ENCODE measurements at regions not wholly inside any gene's neighbourhood (a gene's known extent, or its start where the extent isn't known, plus 50 kb on each side); places are given as distances from the start of the nearest gene placed in this dataset.

GRCh38 chr3:137222736-137223225 lies 265.0 kb downstream of the IL20RB start:
- no peak for DNase-seq (ENCODE audit: extremely low read depth, low read depth)
- no peak for TF ChIP-seq CTCF (IDR thresholded peaks at IDR 0.05; ENCODE audit: low read depth, low read length)

GRCh38 chr3:137224464-137224863 lies 266.7 kb downstream of the IL20RB start:
- TF ChIP-seq CTCF (IDR thresholded peaks at IDR 0.05; ENCODE audit: low read depth, low read length) = no peak

GRCh38 chr3:137242836-137243400 lies 285.1 kb downstream of the IL20RB start:
- no peak for DNase-seq (ENCODE audit: extremely low read depth, low read depth)
- no peak for TF ChIP-seq CTCF (IDR thresholded peaks at IDR 0.05; ENCODE audit: low read depth, low read length)

More at GRCh38 chr3:137224464-137224863, 266.7 kb downstream of the IL20RB start:
- DNase-seq (ENCODE audit: extremely low read depth, low read depth) = no peak

- no peak for TF ChIP-seq CTCF (IDR thresholded peaks at IDR 0.05; ENCODE audit: low read depth, low read length)
- DNase-seq (ENCODE audit: extremely low read depth, low read depth) = no peak
Observed at GRCh38 chr3:137246491-137246890, 288.7 kb downstream of the IL20RB start.

GRCh38 chr3:137249311-137249940 lies 291.6 kb downstream of the IL20RB start:
- TF ChIP-seq CTCF (IDR thresholded peaks at IDR 0.05; ENCODE audit: low read depth, low read length) = no peak
- no peak for DNase-seq (ENCODE audit: extremely low read depth, low read depth)

GRCh38 chr3:137259089-137259488 lies 301.3 kb downstream of the IL20RB start:
- DNase-seq (ENCODE audit: extremely low read depth, low read depth) = no peak
- TF ChIP-seq CTCF (IDR thresholded peaks at IDR 0.05; ENCODE audit: low read depth, low read length) = no peak

- no peak for DNase-seq (ENCODE audit: extremely low read depth, low read depth)
- no peak for TF ChIP-seq CTCF (IDR thresholded peaks at IDR 0.05; ENCODE audit: low read depth, low read length)
Observed at GRCh38 chr3:137259701-137260100, 301.9 kb downstream of the IL20RB start.
